DOHH2 (cell line): ENCODE measurements at regions not wholly inside any gene's neighbourhood (a gene's known extent, or its start where the extent isn't known, plus 50 kb on each side); places are given as distances from the start of the nearest gene placed in this dataset.
"Not testable (repeated sequence)": the region's sequence is repeated elsewhere in the genome, so short reads cannot be mapped to it uniquely, and the experiment has no call there.

Source experiments
- H3F3A ChIP-seq: fragments of 200-600 bp; sonication (generic), shearing (Covaris generic); 2 replicates; pipeline ENCODE4 v1.6.0; 2016; ENCODE audit warnings: antibody characterized with exemption, mild to moderate bottlenecking; ENCODE audit not compliant: control insufficient read depth, insufficient read depth
- H3K27ac ChIP-seq: fragments of 200-600 bp; sonication (generic); 2 replicates; pipeline ENCODE4 v1.5.1; 2014; ENCODE audit warnings: low read depth, mild to moderate bottlenecking, low read length, moderate library complexity
- H3K27me3 ChIP-seq: fragments of 200-600 bp; sonication (generic); 2 replicates; pipeline ENCODE4 v1.6.1; 2014; ENCODE audit warnings: mild to moderate bottlenecking, low read length, mixed read lengths; ENCODE audit not compliant: control insufficient read depth
- H3K36me3 ChIP-seq: fragments of 200-600 bp; sonication (generic); 2 replicates; pipeline ENCODE4 v1.6.1; 2014; ENCODE audit warnings: mild to moderate bottlenecking, low read length, moderate library complexity, mixed read lengths; ENCODE audit not compliant: control insufficient read depth
- H3K4me1 ChIP-seq: fragments of 200-600 bp; sonication (generic); 2 replicates; pipeline ENCODE4 v1.6.1; 2014; ENCODE audit warnings: mild to moderate bottlenecking, low read length, mixed read lengths; ENCODE audit not compliant: control insufficient read depth
- H3K4me2 ChIP-seq: fragments of 200-600 bp; sonication (generic); 2 replicates; pipeline ENCODE4 v1.6.0; 2014; ENCODE audit warnings: mild to moderate bottlenecking, low read length, moderate library complexity
- H3K4me3 ChIP-seq: fragments of 200-600 bp; sonication (generic); 2 replicates; pipeline ENCODE4 v1.5.1; 2014; ENCODE audit warnings: mild to moderate bottlenecking, low read length, mixed read lengths
- H3K79me2 ChIP-seq: fragments of 200-600 bp; sonication (generic); 2 replicates; pipeline ENCODE4 v1.6.1; 2014; ENCODE audit warnings: mild to moderate bottlenecking, low read length, mixed read lengths; ENCODE audit not compliant: control insufficient read depth
- H3K9me2 ChIP-seq: fragments of 200-600 bp; sonication (generic); replicated peaks from 2 replicates; pipeline ENCODE4 v1.6.1; 2014; ENCODE audit warnings: mild to moderate bottlenecking, low read length, mixed read lengths; ENCODE audit not compliant: control insufficient read depth
- H3K9me3 ChIP-seq: fragments of 200-600 bp; sonication (generic); 2 replicates; pipeline ENCODE4 v1.6.1; 2014; ENCODE audit warnings: antibody characterized with exemption, low read length, mixed read lengths; ENCODE audit not compliant: control insufficient read depth, insufficient read depth
- H4K20me1 ChIP-seq: fragments of 200-600 bp; sonication (generic); 2 replicates; pipeline ENCODE4 v1.6.0; 2014; ENCODE audit warnings: low read depth, mild to moderate bottlenecking, antibody characterized with exemption, low read length, moderate library complexity; ENCODE audit not compliant: control insufficient read depth, insufficient read depth
- CTCF ChIP-seq: fragments of 200-600 bp; sonication (generic); IDR thresholded peaks from one replicate; pipeline ENCODE4 v1.5.1; 2014; ENCODE audit warnings: antibody characterized with exemption, mild to moderate bottlenecking, low read depth, low read length; ENCODE audit not compliant: poor library complexity, severe bottlenecking
- EZH2phosphoT487 ChIP-seq: fragments of 200-600 bp; sonication (generic); IDR thresholded peaks from 2 replicates; pipeline ENCODE4 v1.6.1; 2017; ENCODE audit warnings: borderline replicate concordance, mild to moderate bottlenecking, antibody characterized with exemption, low read length, moderate library complexity, mixed read lengths

- H3K9me3 ChIP-seq: no peaks in the 10 kb centered on the region
- TF ChIP-seq EZH2phosphoT487 (no peak), CTCF (no peak)
- H3K4me3 ChIP-seq: no peak overlapping the region
- no peak overlapping the region for H3K27ac ChIP-seq
- no peaks in the 10 kb centered on the region for H4K20me1 ChIP-seq
- H3F3A ChIP-seq: no peaks in the 10 kb centered on the region
- no peaks in the 10 kb centered on the region for H3K36me3 ChIP-seq
- H3K79me2 ChIP-seq: no peaks in the 10 kb centered on the region
- no peaks in the 10 kb centered on the region for H3K4me1 ChIP-seq
- H3K4me2 ChIP-seq: no peak overlapping the region
- no peaks in the 10 kb centered on the region for H3K27me3 ChIP-seq
- no peaks in the 10 kb centered on the region for H3K9me2 ChIP-seq
Observed at GRCh38 chr16:47904691-47905090, 251.1 kb downstream of the ABCC12 start.

- Histone ChIP-seq H3K9me3 (no peaks in the 10 kb centered on the region), H4K20me1 (no peaks in the 10 kb centered on the region), H3K9me2 (no peaks in the 10 kb centered on the region), H3K4me3 (no peak overlapping the region), H3K79me2 (no peaks in the 10 kb centered on the region), H3K27me3 (no peaks in the 10 kb centered on the region), H3K4me2 (no peak overlapping the region), H3K4me1 (no peaks in the 10 kb centered on the region), H3K27ac (no peak overlapping the region), H3F3A (no peaks in the 10 kb centered on the region), H3K36me3 (no peaks in the 10 kb centered on the region)
- no peak for TF ChIP-seq CTCF
- TF ChIP-seq EZH2phosphoT487: no peak
Observed at GRCh38 chr16:47903470-47903869, 252.3 kb downstream of the ABCC12 start.

GRCh38 chr16:47897105-47897504 lies 258.7 kb downstream of the ABCC12 start:
- not testable (repeated sequence) for H3F3A ChIP-seq, H3K4me1 ChIP-seq, H3K9me2 ChIP-seq, H3K79me2 ChIP-seq, H3K27me3 ChIP-seq, H3K27ac ChIP-seq, H3K4me3 ChIP-seq, H3K4me2 ChIP-seq, H3K9me3 ChIP-seq, H4K20me1 ChIP-seq, H3K36me3 ChIP-seq

GRCh38 chr16:47895146-47895545 lies 260.6 kb downstream of the ABCC12 start:
- H3K4me3 ChIP-seq: no peak overlapping the region
- H3K79me2 ChIP-seq: no peaks in the 10 kb centered on the region
- no peak overlapping the region for H3K27ac ChIP-seq
- TF ChIP-seq CTCF (no peak), EZH2phosphoT487 (no peak)
- no peaks in the 10 kb centered on the region for H4K20me1 ChIP-seq
- H3K4me1 ChIP-seq: no peaks in the 10 kb centered on the region
- H3F3A ChIP-seq: no peaks in the 10 kb centered on the region
- H3K9me2 ChIP-seq: no peaks in the 10 kb centered on the region
- peaks cover 10% of the 10 kb centered on the region; the same call in 1 of the 2 replicates for H3K27me3 ChIP-seq
- H3K36me3 ChIP-seq: no peaks in the 10 kb centered on the region
- H3K9me3 ChIP-seq: no peaks in the 10 kb centered on the region
- H3K4me2 ChIP-seq: no peak overlapping the region
